NCI-H2196 treated with DMSO at 0.1 percent for 48 hours (cell line): ENCODE measurements at regions not wholly inside any gene's neighbourhood (a gene's known extent, or its start where the extent isn't known, plus 50 kb on each side); places are given as distances from the start of the nearest gene placed in this dataset.

Source experiments
- DNase-seq: peaks from one replicate; lab custom pipeline; 2025; ENCODE audit not compliant: unreplicated experiment; lab: John Stamatoyannopoulos, UW

DNA sequence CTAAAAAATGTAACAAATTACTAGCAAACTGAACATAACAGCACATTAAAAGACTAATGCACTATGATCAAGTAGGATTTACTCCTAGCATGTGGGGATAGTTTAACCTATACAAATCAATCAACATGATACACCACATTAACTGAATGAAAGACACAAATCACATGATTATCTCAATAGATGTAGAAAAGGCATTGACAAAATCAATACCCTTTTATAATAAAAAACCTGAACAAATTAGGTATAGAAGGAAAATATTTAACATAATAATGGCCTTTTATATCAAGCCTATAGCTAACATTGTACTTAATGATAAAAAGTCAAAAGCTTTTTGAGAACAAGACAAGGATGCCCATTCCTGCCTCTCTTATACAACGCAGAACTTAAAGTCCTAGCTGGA is 540.0 kb downstream of the RERGL start:
- DNase-seq = no peak

DNA sequence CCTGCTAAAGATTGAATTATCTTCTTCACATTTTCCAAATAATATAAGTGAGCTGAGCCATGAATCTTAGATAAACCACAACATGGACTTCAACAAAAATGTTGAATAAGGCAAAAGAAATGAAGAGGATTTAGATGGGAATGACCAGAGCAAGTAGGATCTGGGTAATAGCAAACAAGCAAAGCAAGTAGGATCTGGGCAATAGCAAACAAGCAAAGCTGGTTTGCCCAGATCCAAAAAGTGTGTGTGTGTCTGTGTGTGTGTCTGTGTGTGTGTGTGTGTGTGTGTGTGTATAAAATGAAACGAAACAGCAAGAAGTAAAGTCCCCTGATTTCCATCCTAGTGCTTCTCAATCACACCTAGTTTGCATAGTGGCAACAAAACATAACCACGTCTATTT is 549.1 kb downstream of the RERGL start:
- DNase-seq = no peak

DNA sequence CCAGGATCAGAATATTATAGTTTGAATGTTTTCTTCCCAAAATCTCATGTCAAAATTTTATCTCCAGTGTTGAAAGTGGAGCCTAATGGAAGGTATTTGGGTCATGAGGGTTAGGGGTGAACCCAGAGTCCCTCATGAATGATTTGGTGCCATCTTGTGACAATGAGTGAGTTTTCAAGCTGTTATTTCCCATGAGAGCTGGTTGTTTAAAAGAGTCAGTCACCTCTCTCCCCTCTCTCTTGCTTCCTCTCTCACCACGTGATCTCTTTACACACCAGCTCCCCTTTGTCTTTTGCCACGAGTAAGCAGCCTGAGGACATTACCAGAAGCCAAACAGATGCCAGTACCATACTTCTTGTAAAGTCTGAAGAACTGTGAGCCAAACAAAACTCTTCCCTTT is 561.6 kb downstream of the RERGL start:
- no peak for DNase-seq

DNA sequence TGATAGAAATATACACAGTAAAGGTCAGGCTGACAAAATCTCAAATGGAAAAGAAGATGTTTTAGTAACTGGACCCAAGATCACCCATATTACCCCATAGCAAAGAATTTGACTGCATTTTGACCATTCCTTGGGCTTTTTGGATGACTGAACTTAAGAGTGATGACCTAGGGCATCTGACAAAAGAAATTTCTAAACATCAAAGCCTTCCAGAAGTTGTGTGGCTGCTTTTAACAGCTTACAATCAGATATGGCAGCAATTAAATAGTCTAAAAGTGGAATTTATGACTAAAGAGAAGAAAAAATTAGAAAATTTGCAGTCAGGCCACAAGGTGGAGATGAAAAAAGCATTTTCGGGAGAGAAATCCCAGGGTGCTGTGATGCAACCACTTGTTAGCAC is 563.0 kb downstream of the RERGL start:
- no peak for DNase-seq

DNA sequence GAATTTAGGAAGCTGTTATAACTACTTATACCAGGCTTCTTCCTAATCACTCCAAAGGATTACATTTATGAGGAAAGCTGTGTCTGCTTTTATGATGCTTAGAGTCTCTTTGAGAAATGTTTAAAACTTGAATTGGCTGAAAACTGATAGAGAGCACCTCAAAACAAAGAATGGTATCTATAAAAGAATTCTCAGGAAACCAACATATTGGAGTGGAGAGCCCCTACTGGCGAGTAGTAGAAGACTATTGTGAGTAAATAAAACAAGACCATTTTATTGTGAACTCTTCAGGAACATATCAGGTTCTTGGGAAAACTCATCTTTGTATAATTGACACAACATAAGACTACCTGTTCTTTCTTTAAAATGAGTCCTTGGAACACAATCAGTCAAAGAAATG is 578.6 kb downstream of the RERGL start:
- DNase-seq = no peak

DNA sequence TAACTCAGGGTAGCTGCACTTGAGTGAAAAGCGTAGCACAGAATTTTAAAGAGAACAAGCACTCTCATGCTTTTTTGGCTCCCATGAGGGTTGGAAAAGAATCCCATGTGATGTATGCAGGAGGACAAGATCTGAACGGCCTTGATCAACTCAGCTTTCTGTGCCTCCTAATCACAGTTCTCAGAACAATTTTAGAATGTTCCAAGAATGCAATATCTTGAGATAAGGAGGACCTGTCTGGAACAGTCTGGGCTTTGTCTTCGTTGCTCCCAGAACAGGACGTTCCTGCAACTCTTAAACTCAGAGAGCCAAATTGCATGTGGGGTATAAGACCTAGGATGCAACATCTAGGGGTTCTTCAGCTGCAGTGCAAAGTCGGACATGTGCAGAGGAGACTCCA is 582.7 kb downstream of the RERGL start:
- no peak for DNase-seq

DNA sequence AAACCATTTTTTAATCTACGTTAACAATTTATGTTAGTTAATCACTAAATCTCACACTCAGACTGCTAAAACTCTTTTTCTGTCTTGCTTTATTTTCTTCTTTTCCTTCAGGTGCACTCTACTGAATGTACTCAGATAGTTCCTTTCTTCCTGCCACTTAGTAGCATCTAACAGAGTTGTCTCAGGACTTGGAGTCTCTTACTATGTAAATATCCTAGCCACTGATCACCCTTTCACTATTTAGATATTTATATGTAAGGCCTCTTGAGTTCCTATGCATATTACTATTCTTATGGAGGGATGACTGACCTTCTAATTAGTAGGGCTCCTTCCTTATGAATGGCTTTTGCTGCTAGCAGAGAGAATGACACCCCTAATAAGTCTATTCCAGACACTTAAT is 586.3 kb downstream of the RERGL start:
- no peak for DNase-seq

DNA sequence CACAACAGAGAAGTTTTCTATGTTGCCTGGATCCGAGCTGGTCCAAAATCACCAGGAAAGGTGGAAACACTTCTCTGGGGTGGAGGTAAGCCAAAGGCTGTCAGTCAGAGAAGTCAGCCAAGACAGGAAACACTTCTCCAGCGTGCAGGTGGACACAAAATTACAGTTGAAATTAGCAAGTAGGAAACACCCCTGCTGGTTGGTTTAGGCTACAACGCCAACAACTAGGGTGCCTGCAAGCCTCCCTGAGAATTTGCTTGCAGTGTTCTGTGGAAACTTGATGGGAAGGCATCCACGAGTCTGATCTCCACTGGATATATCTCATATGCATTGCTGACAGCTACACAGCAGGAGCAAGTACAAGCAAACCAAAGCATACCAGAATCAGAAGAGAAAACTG is 600.5 kb downstream of the RERGL start:
- no peak for DNase-seq

DNA sequence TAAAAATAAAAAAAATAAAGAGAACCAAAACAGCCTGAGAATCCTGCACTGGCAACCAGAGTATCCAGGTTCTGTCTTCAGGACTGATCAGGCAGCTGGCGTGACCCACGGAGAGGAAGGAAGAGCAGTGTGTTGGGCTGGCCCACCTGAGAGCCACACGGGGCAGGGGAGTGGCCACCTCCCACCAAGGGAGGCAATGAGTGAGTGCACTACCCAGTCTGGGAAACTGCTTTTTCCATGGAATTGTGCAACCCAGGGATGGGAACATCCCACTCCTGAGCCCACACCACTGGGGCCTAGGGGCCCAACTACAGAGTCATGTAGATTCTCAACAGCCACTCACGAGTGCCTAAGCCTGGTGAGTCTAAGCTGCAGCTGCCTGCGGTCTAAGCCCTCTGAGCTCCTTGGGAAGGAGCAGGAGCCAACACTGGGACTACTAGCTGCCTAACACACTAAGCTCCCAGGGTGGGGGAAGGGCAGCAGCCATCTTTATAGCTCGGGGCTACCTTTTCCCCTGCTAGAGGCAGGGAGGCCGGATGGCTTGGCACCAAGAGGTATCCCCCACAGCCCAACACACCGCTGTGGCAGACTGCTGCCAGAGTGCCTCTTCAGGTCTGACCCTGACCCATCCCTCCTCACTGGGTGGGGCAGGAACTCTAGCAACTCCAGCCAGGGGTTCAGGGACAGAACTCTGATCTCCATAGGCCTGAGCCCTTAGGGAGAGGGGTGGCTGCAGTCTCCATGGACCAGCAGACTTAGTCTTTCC is 610.9 kb downstream of the RERGL start:
- DNase-seq = no peak

DNA sequence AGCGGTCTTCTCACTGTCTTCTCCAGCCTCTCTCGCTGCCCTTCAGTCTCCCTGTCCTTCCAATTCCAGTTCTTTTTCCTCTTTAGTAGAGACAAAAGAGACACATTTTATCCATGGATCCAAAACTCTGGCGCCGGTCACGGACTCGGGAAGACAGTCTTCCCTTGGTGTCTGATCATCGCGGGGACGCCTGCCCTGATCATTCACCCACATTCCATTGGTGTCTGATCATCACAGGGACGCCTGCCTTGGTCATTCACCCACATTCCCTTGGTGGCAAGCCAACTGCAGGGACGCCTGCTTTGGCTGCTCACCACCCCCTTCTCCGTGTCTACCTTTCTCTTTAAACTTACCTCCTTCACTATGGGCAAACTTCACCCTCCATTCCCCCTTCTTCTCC is 619.5 kb downstream of the RERGL start:
- no peak for DNase-seq

DNA sequence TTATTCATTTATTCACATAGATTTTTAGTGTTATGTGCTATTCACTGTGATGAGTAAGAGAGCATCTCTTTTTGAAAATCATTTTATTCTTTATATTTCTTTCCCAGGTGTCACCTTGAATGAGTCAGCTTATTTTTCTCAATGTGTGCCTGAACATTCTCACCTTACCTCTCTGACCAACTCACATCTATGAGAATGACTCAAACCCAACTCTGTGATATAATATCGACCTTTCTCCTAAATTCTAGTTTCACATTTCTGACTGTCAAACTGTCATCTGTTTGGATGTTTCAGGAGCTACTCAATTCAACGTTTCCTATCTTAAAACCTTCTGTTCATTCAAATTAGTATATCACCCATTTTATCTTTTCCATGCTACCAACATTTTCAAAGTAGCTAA is 630.8 kb downstream of the RERGL start:
- DNase-seq = no peak

DNA sequence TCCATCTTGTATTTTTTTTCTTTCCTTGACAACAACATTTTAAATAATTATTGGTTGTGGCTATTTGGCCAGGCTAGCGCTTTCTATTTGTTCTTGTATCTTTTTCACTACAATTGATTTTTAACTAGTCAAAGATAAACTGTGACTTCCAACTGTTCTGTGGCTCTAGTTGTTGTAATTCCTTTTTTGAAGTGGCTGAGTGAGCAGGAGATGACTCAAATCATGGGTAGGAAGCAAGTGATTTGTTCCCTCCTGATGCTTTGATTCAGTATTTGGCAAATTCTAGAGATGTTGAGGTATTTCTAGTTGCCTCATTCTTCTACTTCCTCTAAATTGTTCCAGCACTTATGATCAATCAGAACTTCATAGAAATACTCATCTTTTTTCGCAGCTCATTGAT is 633.5 kb downstream of the RERGL start:
- DNase-seq = no peak

DNA sequence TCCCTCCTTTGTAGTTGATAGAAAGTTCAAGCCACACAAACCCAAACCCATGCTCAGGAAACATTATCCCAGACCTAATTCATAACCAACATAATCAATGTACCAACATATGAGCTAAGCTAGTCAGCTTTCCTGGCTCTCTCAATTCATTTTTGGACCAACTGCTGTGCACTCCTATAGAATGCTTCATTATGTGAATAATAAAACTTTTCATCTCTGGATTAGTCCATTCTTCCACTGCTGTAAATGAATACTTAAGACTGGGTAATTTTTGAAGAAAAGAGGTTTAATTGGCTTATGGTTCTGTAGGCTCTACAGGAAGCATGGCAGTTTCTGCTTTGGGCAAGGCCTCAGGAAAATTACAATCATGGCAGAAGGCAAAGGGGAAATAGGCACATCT is 651.9 kb downstream of the RERGL start:
- no peak for DNase-seq

DNA sequence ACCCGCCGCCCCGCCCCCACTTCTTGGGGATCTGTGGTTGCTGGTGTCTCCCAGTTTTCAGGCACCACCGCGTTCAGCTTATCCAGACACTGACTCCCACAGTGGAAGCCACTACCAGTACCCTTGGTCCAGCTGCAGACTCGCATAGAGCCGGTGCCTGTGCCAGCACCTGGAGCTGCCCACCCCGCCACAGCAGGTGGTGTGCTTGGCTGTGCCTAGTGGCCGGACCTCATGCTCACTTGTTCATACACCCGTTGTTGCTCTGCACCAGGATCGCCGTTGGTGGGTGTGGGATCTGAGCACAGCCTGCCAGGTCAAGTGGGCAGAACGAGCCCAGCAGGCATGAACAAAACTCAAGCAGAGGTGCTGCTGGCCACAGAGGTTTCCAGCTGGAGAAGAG is 673.2 kb downstream of the RERGL start:
- no peak for DNase-seq

DNA sequence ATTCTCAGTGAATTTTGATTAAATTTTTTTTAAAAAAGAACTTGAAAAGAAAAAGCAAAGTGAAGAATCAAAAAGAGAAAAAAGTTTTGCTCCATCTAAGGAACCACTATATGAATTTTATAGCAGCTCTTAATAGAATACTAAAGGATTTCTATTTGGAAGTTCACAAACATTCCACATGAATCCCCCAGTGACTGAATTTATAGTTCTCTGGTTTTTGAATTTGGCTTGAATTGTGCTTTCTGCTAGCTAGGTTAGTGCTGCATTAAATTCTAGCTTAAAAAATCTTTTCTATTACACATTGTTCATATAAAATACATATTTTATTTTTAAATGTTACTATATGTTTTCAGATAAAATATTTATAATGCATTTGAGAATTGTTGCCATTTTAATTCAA is 675.4 kb downstream of the RERGL start:
- no peak for DNase-seq

DNA sequence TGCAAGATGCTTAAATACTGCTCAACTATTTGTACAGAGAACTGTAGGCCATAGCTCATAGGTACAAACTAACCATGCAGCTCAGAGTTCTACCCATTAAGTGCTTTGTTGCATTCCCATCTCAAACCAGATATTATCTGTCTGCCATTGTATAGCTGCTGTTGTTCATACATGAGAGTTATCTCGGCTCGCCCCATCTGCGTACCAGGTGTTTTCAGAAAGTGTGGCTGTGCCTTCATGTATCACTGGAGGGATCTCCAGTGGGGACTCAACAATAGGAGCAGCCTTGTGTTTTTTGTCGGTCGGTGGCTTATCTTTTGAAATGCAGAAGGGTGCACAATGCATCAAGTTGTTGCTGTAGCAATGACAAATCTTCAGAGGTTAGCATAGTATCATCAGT is 678.3 kb downstream of the RERGL start:
- no peak for DNase-seq

DNA sequence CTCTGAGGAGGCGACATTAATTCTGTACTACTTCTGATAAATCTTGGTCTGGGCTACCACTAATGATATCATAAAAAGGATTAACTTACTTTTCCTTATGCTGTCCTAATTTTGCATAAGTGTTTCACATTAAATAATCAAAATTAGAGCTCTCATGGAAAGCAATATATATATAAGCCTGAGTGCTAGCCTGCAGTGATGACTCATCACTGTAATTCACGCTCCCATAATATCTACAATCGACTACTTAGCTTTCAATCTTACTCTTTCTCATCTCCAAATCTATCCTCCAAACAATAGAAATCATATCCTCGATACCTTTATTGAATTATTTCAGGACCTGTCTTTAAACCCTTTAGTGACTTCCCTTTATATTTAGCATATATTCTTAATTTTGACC is 701.3 kb downstream of the RERGL start:
- no peak for DNase-seq

DNA sequence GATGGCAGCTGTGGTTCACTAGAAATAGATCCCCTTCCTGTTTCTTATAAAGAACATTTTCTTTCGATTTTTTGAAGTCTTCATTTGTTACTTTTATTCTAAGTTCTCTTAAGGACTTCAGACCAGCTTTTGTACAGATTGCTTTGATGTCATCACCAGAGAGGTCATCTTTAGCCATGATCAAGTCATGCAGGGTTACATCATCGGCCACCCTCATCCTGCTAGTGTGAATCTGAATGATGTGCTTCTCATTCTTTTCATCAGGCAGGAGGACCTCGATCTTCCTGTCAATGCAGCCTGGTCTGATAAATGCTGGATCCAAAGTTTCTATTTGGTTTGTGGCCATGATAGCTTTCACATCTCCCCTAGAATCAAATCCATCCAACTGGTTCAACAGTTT is 706.7 kb downstream of the RERGL start:
- DNase-seq = no peak

DNA sequence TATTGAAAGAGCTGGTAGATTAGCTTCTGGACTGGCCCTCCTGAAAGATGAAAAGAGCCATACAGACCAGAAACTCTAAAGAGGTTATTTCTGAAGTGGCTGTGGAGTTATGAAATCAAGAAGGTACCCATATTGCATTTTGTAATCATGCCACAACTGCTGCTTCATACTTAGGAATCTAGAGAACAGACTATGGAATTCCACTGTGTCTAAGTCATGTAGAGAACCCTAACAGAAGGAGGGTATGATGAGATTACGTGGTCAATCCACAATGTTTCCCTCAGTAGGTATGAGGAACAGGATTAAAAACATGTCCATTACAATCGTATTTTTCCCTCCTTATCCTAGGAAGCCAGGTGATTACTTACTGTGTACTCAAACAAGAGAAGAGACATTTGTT is 708.8 kb downstream of the RERGL start:
- no peak for DNase-seq

DNA sequence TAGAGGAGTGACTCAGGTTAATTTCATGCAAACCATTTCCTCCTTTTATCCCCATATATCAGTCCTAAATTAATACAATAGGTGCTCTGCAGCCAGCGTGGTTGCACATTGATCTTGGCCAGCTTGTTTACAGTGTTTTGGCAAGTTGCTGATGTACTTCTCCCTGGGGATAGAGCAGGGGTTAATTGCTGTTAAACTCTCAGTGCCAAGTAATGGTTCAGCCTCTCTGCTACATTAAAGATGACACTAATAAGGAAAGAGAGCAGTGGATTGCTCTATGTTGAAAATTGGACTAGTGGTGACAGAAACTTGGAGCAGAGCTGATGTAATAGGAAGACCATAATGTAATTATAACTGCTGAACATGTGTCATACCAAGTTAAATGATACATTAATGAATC is 717.5 kb downstream of the RERGL start:
- DNase-seq = no peak

DNA sequence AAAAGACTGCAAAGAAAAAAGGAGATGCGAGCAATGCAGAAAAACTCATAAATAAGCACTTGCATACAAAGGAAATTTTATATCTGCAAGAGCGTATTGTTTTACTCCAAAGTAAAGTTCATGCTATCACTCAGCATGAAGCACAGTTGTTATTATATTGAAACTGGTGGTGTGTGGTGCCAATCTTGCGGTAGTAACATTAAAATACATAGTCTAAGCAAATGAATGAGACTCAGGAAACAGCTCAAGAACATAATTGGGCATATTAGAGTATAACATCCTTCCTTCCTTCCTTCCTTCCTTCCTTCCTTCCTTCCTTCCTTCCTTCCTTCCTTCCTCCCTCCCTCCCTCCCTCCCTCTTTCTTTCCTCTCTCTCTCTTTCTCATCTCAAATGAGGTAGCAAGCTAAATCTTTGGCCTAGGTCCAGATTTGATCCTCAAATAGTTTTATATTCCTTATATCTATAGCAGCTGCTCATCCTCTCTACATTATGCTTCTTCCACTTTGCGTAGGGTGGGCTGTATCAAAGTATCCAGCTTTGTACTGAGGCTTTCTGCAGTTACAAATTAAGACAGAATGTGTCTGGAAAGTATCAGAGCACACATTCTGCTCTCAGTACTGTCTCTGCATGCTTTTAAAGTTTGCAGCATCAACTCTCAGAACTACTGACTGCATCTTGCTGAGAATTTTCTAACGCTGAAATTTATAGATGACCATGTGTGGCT is 718.3 kb downstream of the RERGL start:
- DNase-seq = no peak

DNA sequence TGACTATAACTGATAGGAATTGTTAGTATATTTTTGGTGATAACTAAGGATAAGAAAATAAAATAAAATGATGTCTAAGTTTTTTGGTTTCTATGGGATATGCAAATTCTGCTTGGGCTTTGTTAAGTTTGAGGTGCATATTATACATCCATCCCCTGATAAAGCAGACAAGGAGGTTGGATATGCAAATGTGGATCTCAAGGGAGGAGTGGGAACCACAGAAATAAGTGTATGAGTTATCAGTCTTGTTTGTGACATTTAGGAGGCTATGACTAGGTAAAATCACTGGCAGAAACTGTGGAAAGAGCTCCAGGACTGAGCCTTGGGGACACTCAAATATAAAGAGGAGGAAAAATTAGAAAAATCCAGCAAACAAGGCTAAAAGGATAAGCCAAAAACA is 719.4 kb downstream of the RERGL start:
- no peak for DNase-seq

DNA sequence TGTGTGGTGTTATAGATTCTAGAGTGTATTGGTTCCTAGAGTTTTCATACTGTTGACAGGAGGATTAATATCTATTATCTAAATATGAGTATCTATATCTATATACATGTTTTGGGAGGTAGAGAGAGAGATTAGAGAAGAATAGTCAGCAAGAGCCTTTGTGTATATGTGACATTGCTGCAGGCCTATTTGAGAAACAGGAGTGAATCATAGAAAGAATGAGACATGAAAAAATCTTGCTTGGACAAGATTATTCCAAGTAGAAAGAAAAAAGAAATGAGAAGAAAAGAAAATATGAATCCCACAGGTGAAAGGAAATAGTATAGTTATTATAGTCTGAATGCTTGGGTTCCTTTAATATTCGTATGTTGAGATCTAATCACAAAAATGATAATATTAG is 720.4 kb downstream of the RERGL start:
- DNase-seq = no peak
